H1 (cell line): ENCODE measurements at regions not wholly inside any gene's neighbourhood (a gene's known extent, or its start where the extent isn't known, plus 50 kb on each side); places are given as distances from the start of the nearest gene placed in this dataset.

Experiments
- TF ChIP-seq, protein P1 (sequence below): IDR thresholded peaks from 2 replicates; pipeline ENCODE4 v1.6.1; 2011; ENCODE audit warnings: low read length, improper control_type of control experiment

DNA sequence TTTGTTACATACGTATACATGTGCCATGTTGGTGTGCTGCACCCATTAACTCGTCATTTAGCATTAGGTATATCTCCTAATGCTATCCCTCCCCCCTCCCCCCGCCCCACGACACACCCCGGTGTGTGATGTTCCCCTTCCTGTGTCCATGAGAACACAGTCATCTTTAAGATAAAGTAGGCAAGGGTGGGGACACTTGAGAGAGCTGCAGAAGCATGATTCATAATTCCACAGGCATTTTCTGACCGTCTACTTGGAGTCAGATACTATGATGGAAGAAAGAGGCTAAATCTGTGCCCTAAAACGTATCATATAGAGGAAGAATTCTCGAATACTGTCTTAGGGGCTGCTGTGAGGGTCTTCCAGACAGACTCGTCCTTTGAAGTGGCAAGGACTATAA, 145.9 kb upstream of the VASH1 start (continued):
- TF ChIP-seq, protein P1, sequence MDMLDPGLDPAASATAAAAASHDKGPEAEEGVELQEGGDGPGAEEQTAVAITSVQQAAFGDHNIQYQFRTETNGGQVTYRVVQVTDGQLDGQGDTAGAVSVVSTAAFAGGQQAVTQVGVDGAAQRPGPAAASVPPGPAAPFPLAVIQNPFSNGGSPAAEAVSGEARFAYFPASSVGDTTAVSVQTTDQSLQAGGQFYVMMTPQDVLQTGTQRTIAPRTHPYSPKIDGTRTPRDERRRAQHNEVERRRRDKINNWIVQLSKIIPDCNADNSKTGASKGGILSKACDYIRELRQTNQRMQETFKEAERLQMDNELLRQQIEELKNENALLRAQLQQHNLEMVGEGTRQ: no peak
